ENCODE measurements at regions not wholly inside any gene's neighbourhood (a gene's known extent, or its start where the extent isn't known, plus 50 kb on each side); places are given as distances from the start of the nearest gene placed in this dataset.

DNA sequence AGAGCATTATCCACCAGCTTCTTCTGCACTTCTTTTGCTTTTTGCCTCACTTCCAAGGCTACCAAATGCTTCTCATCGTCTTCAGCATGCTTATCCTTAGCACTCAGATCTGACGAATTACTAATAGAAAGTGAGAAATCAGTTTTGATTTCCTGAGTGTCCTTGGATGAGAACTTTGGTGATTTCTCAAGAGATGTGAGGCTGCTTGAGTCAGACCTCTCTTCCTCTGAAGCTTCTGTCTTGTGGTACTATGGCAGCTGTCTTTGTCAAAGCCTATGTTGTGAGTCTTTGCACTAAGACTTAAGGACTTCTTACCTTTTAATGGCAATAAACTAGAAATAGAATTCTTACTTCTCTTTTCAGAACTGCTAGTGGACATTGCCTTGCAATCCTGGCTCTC is 169.9 kb downstream of the CPE start:
- TF ChIP-seq TCF7 (CRISPR knock-in tag; IDR thresholded peaks at IDR 0.05; ENCODE audit: low read depth) (no peak), ETV6 (CRISPR knock-in tag; IDR thresholded peaks at IDR 0.05) (no peak), ZNF263 (CRISPR knock-in tag; IDR thresholded peaks at IDR 0.05; ENCODE audit: low read depth) (no peak), SOX15 (CRISPR knock-in tag; IDR thresholded peaks at IDR 0.05) (no peak), JUN (CRISPR knock-in tag; IDR thresholded peaks at IDR 0.05) (no peak), MXD4 (CRISPR knock-in tag; IDR thresholded peaks at IDR 0.05; ENCODE audit: borderline replicate concordance) (no peak), ELF4 (CRISPR knock-in tag; IDR thresholded peaks at IDR 0.05; ENCODE audit: low read depth) (no peak), ATF1 (CRISPR knock-in tag; IDR thresholded peaks at IDR 0.05) (no peak)
- TF ChIP-seq, protein P1, sequence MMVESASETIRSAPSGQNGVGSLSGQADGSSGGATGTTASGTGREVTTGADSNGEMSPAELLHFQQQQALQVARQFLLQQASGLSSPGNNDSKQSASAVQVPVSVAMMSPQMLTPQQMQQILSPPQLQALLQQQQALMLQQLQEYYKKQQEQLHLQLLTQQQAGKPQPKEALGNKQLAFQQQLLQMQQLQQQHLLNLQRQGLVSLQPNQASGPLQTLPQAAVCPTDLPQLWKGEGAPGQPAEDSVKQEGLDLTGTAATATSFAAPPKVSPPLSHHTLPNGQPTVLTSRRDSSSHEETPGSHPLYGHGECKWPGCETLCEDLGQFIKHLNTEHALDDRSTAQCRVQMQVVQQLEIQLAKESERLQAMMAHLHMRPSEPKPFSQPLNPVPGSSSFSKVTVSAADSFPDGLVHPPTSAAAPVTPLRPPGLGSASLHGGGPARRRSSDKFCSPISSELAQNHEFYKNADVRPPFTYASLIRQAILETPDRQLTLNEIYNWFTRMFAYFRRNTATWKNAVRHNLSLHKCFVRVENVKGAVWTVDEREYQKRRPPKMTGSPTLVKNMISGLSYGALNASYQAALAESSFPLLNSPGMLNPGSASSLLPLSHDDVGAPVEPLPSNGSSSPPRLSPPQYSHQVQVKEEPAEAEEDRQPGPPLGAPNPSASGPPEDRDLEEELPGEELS (CRISPR knock-in tag; IDR thresholded peaks at IDR 0.05), result no peak
- TF ChIP-seq, protein P2, sequence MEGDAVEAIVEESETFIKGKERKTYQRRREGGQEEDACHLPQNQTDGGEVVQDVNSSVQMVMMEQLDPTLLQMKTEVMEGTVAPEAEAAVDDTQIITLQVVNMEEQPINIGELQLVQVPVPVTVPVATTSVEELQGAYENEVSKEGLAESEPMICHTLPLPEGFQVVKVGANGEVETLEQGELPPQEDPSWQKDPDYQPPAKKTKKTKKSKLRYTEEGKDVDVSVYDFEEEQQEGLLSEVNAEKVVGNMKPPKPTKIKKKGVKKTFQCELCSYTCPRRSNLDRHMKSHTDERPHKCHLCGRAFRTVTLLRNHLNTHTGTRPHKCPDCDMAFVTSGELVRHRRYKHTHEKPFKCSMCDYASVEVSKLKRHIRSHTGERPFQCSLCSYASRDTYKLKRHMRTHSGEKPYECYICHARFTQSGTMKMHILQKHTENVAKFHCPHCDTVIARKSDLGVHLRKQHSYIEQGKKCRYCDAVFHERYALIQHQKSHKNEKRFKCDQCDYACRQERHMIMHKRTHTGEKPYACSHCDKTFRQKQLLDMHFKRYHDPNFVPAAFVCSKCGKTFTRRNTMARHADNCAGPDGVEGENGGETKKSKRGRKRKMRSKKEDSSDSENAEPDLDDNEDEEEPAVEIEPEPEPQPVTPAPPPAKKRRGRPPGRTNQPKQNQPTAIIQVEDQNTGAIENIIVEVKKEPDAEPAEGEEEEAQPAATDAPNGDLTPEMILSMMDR (IDR thresholded peaks at IDR 0.05), result no peak
- TF ChIP-seq, protein P3, sequence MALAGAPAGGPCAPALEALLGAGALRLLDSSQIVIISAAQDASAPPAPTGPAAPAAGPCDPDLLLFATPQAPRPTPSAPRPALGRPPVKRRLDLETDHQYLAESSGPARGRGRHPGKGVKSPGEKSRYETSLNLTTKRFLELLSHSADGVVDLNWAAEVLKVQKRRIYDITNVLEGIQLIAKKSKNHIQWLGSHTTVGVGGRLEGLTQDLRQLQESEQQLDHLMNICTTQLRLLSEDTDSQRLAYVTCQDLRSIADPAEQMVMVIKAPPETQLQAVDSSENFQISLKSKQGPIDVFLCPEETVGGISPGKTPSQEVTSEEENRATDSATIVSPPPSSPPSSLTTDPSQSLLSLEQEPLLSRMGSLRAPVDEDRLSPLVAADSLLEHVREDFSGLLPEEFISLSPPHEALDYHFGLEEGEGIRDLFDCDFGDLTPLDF (CRISPR knock-in tag; IDR thresholded peaks at IDR 0.05), result no peak
- TF ChIP-seq, protein P4, sequence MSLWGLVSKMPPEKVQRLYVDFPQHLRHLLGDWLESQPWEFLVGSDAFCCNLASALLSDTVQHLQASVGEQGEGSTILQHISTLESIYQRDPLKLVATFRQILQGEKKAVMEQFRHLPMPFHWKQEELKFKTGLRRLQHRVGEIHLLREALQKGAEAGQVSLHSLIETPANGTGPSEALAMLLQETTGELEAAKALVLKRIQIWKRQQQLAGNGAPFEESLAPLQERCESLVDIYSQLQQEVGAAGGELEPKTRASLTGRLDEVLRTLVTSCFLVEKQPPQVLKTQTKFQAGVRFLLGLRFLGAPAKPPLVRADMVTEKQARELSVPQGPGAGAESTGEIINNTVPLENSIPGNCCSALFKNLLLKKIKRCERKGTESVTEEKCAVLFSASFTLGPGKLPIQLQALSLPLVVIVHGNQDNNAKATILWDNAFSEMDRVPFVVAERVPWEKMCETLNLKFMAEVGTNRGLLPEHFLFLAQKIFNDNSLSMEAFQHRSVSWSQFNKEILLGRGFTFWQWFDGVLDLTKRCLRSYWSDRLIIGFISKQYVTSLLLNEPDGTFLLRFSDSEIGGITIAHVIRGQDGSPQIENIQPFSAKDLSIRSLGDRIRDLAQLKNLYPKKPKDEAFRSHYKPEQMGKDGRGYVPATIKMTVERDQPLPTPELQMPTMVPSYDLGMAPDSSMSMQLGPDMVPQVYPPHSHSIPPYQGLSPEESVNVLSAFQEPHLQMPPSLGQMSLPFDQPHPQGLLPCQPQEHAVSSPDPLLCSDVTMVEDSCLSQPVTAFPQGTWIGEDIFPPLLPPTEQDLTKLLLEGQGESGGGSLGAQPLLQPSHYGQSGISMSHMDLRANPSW (CRISPR knock-in tag; conservative IDR thresholded peaks at IDR 0.05; ENCODE audit: low read depth), result no peak
- TF ChIP-seq, protein P5, sequence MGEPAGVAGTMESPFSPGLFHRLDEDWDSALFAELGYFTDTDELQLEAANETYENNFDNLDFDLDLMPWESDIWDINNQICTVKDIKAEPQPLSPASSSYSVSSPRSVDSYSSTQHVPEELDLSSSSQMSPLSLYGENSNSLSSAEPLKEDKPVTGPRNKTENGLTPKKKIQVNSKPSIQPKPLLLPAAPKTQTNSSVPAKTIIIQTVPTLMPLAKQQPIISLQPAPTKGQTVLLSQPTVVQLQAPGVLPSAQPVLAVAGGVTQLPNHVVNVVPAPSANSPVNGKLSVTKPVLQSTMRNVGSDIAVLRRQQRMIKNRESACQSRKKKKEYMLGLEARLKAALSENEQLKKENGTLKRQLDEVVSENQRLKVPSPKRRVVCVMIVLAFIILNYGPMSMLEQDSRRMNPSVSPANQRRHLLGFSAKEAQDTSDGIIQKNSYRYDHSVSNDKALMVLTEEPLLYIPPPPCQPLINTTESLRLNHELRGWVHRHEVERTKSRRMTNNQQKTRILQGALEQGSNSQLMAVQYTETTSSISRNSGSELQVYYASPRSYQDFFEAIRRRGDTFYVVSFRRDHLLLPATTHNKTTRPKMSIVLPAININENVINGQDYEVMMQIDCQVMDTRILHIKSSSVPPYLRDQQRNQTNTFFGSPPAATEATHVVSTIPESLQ (CRISPR knock-in tag; IDR thresholded peaks at IDR 0.05), result no peak
- TF ChIP-seq, protein P6, sequence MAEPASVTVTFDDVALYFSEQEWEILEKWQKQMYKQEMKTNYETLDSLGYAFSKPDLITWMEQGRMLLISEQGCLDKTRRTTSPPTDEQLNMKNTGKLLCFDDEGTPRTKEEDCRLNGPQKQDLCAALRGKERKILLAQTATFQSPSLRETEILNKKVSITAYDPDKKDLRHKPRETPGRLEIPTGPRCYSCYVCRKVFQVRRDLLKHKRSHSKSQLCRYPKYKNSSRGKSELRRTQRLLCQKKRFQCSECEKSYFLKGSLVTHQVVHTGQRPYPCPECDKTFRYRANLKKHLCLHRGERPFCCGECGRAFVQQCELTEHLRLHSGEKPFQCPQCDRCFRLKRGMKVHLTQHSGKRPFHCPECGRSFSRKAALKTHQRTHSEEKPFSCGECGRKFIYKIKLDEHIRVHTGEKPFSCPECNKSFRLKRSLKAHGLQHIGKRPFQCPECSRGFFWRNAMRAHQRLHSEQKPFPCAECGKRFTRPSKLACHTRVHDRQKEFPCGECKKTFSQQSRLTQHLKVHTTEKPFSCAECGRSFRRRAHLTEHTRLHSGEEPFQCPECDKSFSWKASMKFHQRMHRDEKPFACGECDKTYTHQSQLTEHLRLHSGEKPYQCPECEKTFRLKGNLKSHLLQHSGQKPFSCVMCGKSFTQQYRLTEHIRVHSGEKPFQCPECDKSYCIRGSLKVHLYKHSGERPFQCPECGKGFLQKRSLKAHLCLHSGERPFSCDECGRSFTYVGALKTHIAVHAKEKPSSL (CRISPR knock-in tag; conservative IDR thresholded peaks at IDR 0.05), result no peak
- TF ChIP-seq, protein P7, sequence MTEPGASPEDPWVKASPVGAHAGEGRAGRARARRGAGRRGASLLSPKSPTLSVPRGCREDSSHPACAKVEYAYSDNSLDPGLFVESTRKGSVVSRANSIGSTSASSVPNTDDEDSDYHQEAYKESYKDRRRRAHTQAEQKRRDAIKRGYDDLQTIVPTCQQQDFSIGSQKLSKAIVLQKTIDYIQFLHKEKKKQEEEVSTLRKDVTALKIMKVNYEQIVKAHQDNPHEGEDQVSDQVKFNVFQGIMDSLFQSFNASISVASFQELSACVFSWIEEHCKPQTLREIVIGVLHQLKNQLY (CRISPR knock-in tag; IDR thresholded peaks at IDR 0.05), result no peak
- TF ChIP-seq, protein P8, sequence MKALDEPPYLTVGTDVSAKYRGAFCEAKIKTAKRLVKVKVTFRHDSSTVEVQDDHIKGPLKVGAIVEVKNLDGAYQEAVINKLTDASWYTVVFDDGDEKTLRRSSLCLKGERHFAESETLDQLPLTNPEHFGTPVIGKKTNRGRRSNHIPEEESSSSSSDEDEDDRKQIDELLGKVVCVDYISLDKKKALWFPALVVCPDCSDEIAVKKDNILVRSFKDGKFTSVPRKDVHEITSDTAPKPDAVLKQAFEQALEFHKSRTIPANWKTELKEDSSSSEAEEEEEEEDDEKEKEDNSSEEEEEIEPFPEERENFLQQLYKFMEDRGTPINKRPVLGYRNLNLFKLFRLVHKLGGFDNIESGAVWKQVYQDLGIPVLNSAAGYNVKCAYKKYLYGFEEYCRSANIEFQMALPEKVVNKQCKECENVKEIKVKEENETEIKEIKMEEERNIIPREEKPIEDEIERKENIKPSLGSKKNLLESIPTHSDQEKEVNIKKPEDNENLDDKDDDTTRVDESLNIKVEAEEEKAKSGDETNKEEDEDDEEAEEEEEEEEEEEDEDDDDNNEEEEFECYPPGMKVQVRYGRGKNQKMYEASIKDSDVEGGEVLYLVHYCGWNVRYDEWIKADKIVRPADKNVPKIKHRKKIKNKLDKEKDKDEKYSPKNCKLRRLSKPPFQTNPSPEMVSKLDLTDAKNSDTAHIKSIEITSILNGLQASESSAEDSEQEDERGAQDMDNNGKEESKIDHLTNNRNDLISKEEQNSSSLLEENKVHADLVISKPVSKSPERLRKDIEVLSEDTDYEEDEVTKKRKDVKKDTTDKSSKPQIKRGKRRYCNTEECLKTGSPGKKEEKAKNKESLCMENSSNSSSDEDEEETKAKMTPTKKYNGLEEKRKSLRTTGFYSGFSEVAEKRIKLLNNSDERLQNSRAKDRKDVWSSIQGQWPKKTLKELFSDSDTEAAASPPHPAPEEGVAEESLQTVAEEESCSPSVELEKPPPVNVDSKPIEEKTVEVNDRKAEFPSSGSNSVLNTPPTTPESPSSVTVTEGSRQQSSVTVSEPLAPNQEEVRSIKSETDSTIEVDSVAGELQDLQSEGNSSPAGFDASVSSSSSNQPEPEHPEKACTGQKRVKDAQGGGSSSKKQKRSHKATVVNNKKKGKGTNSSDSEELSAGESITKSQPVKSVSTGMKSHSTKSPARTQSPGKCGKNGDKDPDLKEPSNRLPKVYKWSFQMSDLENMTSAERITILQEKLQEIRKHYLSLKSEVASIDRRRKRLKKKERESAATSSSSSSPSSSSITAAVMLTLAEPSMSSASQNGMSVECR (CRISPR knock-in tag; IDR thresholded peaks at IDR 0.05; ENCODE audit: borderline replicate concordance), result no peak
- TF ChIP-seq, protein P9, sequence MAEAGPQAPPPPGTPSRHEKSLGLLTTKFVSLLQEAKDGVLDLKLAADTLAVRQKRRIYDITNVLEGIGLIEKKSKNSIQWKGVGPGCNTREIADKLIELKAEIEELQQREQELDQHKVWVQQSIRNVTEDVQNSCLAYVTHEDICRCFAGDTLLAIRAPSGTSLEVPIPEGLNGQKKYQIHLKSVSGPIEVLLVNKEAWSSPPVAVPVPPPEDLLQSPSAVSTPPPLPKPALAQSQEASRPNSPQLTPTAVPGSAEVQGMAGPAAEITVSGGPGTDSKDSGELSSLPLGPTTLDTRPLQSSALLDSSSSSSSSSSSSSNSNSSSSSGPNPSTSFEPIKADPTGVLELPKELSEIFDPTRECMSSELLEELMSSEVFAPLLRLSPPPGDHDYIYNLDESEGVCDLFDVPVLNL (CRISPR knock-in tag; IDR thresholded peaks at IDR 0.05; ENCODE audit: borderline replicate concordance, low read depth), result no peak
- ATAC-seq (no peak), DNase-seq (ENCODE audit: low spot score) (no peak)
- no peak overlapping the region for H3K27ac Mint-ChIP-seq
- CTCF ChIA-PET, result no interaction called here
- no peaks in the 10 kb centered on the region for H3K36me3 Mint-ChIP-seq
- no peaks in the 10 kb centered on the region for H3K4me1 Mint-ChIP-seq
- H3K27me3 Mint-ChIP-seq (ENCODE audit: low read depth), result no peaks in the 10 kb centered on the region
- H3K9me3 Mint-ChIP-seq, result 0 out of 2 replicates have a peak, but pooled peaks cover 4% of the 10 kb centered on the region
- no peak overlapping the region for H3K4me3 Mint-ChIP-seq
- POLR2A ChIA-PET, result no interaction called here

Measured in WTC11 (cell line).